ENCODE measurements at regions not wholly inside any gene's neighbourhood (a gene's known extent, or its start where the extent isn't known, plus 50 kb on each side); places are given as distances from the start of the nearest gene placed in this dataset.

DNA sequence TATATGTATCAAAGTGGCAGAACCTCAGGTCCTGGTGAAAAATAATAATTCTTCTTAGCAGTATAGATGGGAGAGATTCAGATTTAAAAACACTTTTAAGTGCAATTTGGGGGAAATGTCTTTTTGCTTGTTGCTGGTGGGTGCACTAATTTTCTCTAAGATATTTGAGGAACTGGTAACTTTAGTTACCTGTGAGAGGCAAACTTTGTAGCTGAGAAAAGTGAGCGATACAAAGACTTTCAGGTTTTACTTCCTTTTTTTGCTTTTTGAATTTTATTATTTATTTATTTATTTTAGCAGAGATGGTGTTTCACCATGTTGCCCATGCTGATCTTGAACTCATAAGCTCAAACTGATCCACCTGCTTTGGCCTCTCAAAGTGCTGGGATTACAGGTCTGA lies 303.1 kb upstream of the PTGER4 start:
- H3K27ac ChIP-seq: no peak overlapping the region
- no peak for TF ChIP-seq ZFX (IDR thresholded peaks at IDR 0.05)
- TF ChIP-seq CTCF (conservative IDR thresholded peaks at IDR 0.05): no peak

DNA sequence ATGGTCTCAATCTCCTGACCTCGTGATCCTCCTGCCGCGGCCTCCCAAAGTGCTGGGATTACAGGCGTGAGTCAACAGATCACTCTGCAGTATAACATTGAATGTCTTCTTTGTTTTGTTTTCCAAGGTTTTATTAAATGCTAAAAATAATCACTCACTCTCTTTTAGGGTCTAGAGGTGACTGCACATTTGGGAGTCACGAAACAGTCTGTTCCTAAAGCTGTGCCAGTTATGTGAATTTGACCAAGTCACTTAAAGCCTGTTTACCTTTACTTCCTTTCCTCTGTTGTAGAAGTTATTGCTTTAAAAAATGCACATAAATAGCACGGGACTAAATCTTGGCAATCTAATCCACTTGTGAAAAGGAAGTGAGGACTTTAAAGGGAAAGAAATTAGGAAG lies 304.9 kb upstream of the PTGER4 start:
- H3K27ac ChIP-seq: peak overlapping the region; percentile 49
- TF ChIP-seq ZFX (IDR thresholded peaks at IDR 0.05) (no peak), CTCF (conservative IDR thresholded peaks at IDR 0.05) (no peak)

DNA sequence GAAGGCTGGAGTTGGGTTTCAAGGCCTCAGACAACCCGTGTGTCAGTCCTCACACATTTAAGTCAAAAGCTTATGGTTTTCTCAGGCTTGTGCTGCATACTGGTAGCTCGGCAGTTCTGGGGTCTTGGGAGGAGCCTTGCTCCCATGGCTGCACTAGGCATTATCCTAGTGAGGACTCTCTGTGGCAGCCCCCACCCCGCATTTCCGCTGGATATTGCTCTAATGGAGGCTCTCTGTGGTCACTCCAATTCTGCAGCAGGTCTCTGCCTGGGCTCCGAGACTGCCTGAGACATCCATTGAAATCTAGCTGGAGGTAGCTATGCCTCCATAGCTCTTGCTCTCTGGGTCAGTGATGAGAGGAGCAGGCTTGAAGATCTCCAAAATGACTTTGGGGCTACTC lies 311.5 kb upstream of the PTGER4 start:
- TF ChIP-seq CTCF (conservative IDR thresholded peaks at IDR 0.05): no peak
- TF ChIP-seq ZFX (IDR thresholded peaks at IDR 0.05): no peak

DNA sequence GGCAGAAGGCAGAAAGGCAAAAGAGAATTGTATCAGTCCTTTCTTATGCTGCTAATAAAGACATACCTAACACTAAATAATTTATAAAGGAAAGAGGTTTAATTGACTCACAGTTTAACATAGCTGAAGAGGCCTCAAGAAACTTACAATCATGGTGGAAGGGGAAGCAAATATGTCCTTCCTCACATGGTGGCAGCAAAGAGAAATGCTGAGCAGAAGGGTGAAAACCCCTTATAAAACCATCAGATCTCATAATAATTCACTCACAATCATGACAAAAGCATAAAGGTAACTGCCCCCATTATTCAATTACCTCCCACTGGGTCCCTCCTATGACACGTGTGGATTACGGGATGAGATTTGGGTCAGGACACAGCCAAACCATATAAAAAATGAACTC lies 312.5 kb upstream of the PTGER4 start:
- no peak overlapping the region for H3K27ac ChIP-seq
- no peak for TF ChIP-seq ZFX (IDR thresholded peaks at IDR 0.05)
- peak; percentile 41 for TF ChIP-seq CTCF (conservative IDR thresholded peaks at IDR 0.05)

More for the DNA sequence above, 311.5 kb upstream of the PTGER4 start:
- H3K27ac ChIP-seq: no peak overlapping the region

DNA sequence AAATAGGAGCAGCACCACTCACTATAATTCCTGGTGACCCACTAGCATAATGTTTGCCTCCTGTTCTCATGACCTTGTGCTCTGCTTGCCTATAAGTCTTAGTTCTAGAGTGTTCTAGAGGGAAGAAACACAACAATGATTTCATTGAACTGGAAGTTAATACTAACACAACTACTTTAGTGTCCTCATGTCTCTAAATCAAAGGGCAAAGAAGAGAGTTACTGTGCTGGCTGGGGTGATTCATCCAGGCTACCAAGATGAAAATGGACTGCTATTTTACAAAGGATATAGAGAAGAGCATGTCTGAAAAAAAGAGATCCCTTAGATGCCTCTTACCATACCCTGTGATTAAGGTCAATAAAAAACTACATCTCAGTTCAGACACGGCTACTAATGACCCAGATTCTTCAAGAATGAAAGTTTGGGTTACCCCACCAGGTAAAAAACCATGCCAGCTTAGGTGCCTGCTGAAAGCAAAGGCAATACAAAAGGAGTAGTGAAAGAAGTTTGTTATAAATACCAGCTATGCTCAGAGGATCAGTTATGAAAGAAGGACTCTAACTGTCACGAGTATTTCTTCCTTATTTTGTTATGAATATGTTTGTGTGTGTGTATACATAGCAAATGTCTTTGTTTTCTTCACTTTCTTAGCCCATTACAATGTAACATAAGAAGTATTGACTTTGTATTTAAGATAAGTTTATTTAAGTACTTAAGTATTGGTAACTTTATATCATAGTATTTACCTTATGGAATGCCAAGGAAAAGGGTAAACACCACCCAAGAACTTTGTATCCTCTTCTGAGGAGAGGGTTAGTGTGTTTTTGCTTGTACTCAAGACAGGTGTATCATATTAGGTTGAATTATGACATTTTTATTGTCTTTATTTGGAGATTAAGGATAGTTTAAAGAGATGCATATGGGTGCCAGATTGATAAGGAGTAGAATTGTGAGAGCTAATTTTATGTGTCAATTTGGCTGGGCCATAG lies 314.1 kb upstream of the PTGER4 start:
- H3K27ac ChIP-seq: no peak overlapping the region

DNA sequence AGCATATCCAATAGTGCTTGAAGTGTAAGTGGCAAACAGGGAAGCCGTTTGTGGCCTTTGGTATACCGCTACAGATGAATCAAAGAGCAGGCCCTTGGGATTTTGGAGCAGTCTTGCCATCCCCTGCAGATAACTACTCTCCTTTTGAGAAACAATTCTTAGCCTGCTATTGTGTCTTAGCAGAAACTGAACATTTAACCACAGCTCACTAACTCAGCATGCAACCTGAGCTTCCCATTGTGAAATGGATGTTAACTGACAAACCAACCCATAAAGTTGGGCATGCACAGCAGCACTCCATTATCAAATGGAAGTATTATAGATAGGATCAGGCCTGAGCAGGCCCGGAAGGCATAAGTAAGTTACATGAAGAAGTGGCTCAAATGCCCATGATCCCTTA lies 315.3 kb upstream of the PTGER4 start:
- no peak overlapping the region for H3K27ac ChIP-seq

More for the DNA sequence above, 314.1 kb upstream of the PTGER4 start:
- TF ChIP-seq ZFX (IDR thresholded peaks at IDR 0.05): no peak
- no peak for TF ChIP-seq CTCF (conservative IDR thresholded peaks at IDR 0.05)

More for the DNA sequence above, 315.3 kb upstream of the PTGER4 start:
- TF ChIP-seq ZFX (IDR thresholded peaks at IDR 0.05) (no peak), CTCF (conservative IDR thresholded peaks at IDR 0.05) (no peak)
